HEK293 (cell line): ENCODE measurements at regions not wholly inside any gene's neighbourhood (a gene's known extent, or its start where the extent isn't known, plus 50 kb on each side); places are given as distances from the start of the nearest gene placed in this dataset.

ENCODE experiments used
- CTCF ChIA-PET: fragments of 350-600 bp; formaldehyde crosslinking; extraction: SDS; loops from one replicate; lab custom pipeline; 2021; ENCODE audit warnings: antibody characterized with exemption; lab: Yijun Ruan, JAX
- POLR2A ChIA-PET: fragments of 300-600 bp; formaldehyde crosslinking; extraction: SDS; loops from one replicate; lab custom pipeline; 2020; ENCODE audit warnings: antibody characterized with exemption, inconsistent platforms; lab: Yijun Ruan, JAX
- H3K27ac ChIP-seq: fragments of 200-500 bp; sonication (Bioruptor generic); 2 replicates; pipeline ENCODE4 v1.5.1; 2014; ENCODE audit warnings: low read depth, low read length, control low read depth, inconsistent platforms; ENCODE audit errors: extremely low read depth
- H3K36me3 ChIP-seq, 2 experiments: fragments of 200-500 bp in 1 of 2; sonication (Bioruptor generic) in 1 of 2; 1 replicate in 1 of 2; 2 replicates in 1 of 2; pipeline ENCODE4 v1.5.1; 2014 to 2017; ENCODE audit warnings: inconsistent platforms in 2 of 2, low read length in 2 of 2; ENCODE audit not compliant: control insufficient read depth in 2 of 2, insufficient read depth in 1 of 2
- H3K4me1 ChIP-seq: fragments of 200-500 bp; sonication (Bioruptor generic); 2 replicates; pipeline ENCODE4 v1.5.1; 2014; ENCODE audit warnings: mild to moderate bottlenecking, low read length, inconsistent platforms; ENCODE audit not compliant: control insufficient read depth, insufficient read depth
- H3K4me3 ChIP-seq: 2 replicates; pipeline ENCODE4 v1.5.1; 2011; ENCODE audit warnings: low read depth, mild to moderate bottlenecking, control low read depth, low read length, moderate library complexity
- H3K9me3 ChIP-seq: fragments of 200-500 bp; sonication (Bioruptor generic); 2 replicates; pipeline ENCODE4 v1.5.1; 2014; ENCODE audit warnings: low read depth, low read length, inconsistent platforms; ENCODE audit not compliant: control insufficient read depth, insufficient read depth
- MEIS1 ChIP-seq: sonication (generic); formaldehyde crosslinking; IDR thresholded peaks from 2 replicates; pipeline ENCODE4 v1.8.1; 2022; ENCODE audit warnings: missing genetic modification reagents, mild to moderate bottlenecking, borderline replicate concordance
- MZF1 ChIP-seq: fragments of 450-650 bp; formaldehyde crosslinking; IDR thresholded peaks from 2 replicates; pipeline ENCODE4 v1.5.1; 2017; ENCODE audit warnings: missing biosample characterization, missing genetic modification characterization, borderline replicate concordance
- SP2 ChIP-seq: fragments of 450-650 bp; formaldehyde crosslinking; IDR thresholded peaks from 2 replicates; pipeline ENCODE4 v1.5.1; 2016; ENCODE audit warnings: missing biosample characterization, missing genetic modification characterization
- ZBTB48 ChIP-seq: fragments of 450-650 bp; formaldehyde crosslinking; IDR thresholded peaks from 2 replicates; pipeline ENCODE4 v1.5.1; 2016; ENCODE audit warnings: missing biosample characterization, missing genetic modification characterization
- ZNF155 ChIP-seq: fragments of 450-650 bp; formaldehyde crosslinking; IDR thresholded peaks from 2 replicates; pipeline ENCODE4 v1.5.1; 2016; ENCODE audit warnings: missing biosample characterization, missing genetic modification characterization
- ZNF214 ChIP-seq: fragments of 450-650 bp; formaldehyde crosslinking; IDR thresholded peaks from 2 replicates; pipeline ENCODE4 v1.5.1; 2017; ENCODE audit warnings: missing biosample characterization, mild to moderate bottlenecking, missing genetic modification characterization, borderline replicate concordance
- ZNF292 ChIP-seq: fragments of 450-650 bp; formaldehyde crosslinking; IDR thresholded peaks from 2 replicates; pipeline ENCODE4 v1.5.1; 2016; ENCODE audit warnings: low read depth, missing biosample characterization, missing genetic modification characterization, borderline replicate concordance
- ZNF302 ChIP-seq: fragments of 450-650 bp; formaldehyde crosslinking; IDR thresholded peaks from 2 replicates; pipeline ENCODE4 v1.5.1; 2016; ENCODE audit warnings: missing biosample characterization, missing genetic modification characterization, low read depth
- ZNF311 ChIP-seq: fragments of 450-650 bp; formaldehyde crosslinking; IDR thresholded peaks from 2 replicates; pipeline ENCODE4 v1.5.1; 2017; ENCODE audit warnings: missing biosample characterization, missing genetic modification characterization, borderline replicate concordance
- ZNF510 ChIP-seq: fragments of 450-650 bp; formaldehyde crosslinking; IDR thresholded peaks from 2 replicates; pipeline ENCODE4 v1.5.1; 2018; ENCODE audit warnings: mild to moderate bottlenecking, missing genetic modification characterization, missing biosample characterization; ENCODE audit not compliant: insufficient replicate concordance
- ZNF555 ChIP-seq: fragments of 450-650 bp; formaldehyde crosslinking; conservative IDR thresholded peaks from 2 replicates; pipeline ENCODE4 v1.5.1; 2017; ENCODE audit warnings: missing biosample characterization, mild to moderate bottlenecking, missing genetic modification characterization, inconsistent platforms
- ZNF747 ChIP-seq: fragments of 450-650 bp; formaldehyde crosslinking; IDR thresholded peaks from 2 replicates; pipeline ENCODE4 v1.5.1; 2016; ENCODE audit warnings: missing biosample characterization, missing genetic modification characterization
- ZNF777 ChIP-seq: fragments of 450-650 bp; formaldehyde crosslinking; IDR thresholded peaks from 2 replicates; pipeline ENCODE4 v1.5.1; 2017; ENCODE audit warnings: missing biosample characterization, missing genetic modification characterization, borderline replicate concordance
- ZNF791 ChIP-seq: fragments of 450-650 bp; formaldehyde crosslinking; IDR thresholded peaks from 2 replicates; pipeline ENCODE4 v1.5.1; 2016; ENCODE audit warnings: missing biosample characterization, missing genetic modification characterization
- ZSCAN30 ChIP-seq: fragments of 450-650 bp; IDR thresholded peaks from 2 replicates; pipeline ENCODE4 v1.5.1; 2018; ENCODE audit warnings: missing biosample characterization, mild to moderate bottlenecking, missing genetic modification characterization, moderate library complexity
- ZXDB ChIP-seq: fragments of 450-650 bp; formaldehyde crosslinking; IDR thresholded peaks from 2 replicates; pipeline ENCODE4 v1.5.1; 2016; ENCODE audit warnings: missing biosample characterization, missing genetic modification characterization
- TF ChIP-seq, protein P1 (sequence below): fragments of 450-650 bp; formaldehyde crosslinking; IDR thresholded peaks from 2 replicates; pipeline ENCODE4 v1.5.1; 2016; ENCODE audit warnings: missing biosample characterization, missing genetic modification characterization, low read depth
- TF ChIP-seq, protein P2 (sequence below): IDR thresholded peaks from 2 replicates; pipeline ENCODE4 v1.6.1; 2011; ENCODE audit warnings: mild to moderate bottlenecking, low read depth, low read length, borderline replicate concordance
- TF ChIP-seq, protein P3 (sequence below): fragments of 450-650 bp; formaldehyde crosslinking; IDR thresholded peaks from 2 replicates; pipeline ENCODE4 v1.5.1; 2016; ENCODE audit warnings: missing biosample characterization, missing genetic modification characterization, low read depth
- TF ChIP-seq, protein P4 (sequence below): fragments of 450-650 bp; formaldehyde crosslinking; IDR thresholded peaks from 2 replicates; pipeline ENCODE4 v1.5.1; 2016; ENCODE audit warnings: missing biosample characterization, missing genetic modification characterization
- TF ChIP-seq, protein P5 (sequence below): fragments of 450-650 bp; formaldehyde crosslinking; IDR thresholded peaks from 2 replicates; pipeline ENCODE4 v1.5.1; 2016; ENCODE audit warnings: missing biosample characterization, missing genetic modification characterization

DNA sequence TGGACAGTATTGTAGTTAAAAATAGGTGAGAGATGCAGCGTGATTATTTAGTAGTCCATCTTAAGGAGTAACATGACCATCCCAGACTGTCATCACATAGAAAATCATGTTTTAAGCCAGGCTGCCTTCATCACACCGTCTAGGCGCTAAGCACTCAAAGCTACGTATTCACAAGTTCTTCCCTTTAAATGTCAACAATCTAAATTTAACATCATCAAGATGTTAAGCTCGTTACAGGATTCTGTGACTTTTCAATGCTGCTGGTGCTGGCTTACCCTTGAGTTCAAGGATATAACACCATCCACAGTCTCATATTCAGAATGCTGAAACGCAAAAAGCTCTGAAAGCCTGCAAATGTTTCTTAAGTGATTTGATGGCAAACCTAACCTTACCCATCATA lies 109.5 kb upstream of the CDCA7L start (continued):
- TF ChIP-seq, protein P1, sequence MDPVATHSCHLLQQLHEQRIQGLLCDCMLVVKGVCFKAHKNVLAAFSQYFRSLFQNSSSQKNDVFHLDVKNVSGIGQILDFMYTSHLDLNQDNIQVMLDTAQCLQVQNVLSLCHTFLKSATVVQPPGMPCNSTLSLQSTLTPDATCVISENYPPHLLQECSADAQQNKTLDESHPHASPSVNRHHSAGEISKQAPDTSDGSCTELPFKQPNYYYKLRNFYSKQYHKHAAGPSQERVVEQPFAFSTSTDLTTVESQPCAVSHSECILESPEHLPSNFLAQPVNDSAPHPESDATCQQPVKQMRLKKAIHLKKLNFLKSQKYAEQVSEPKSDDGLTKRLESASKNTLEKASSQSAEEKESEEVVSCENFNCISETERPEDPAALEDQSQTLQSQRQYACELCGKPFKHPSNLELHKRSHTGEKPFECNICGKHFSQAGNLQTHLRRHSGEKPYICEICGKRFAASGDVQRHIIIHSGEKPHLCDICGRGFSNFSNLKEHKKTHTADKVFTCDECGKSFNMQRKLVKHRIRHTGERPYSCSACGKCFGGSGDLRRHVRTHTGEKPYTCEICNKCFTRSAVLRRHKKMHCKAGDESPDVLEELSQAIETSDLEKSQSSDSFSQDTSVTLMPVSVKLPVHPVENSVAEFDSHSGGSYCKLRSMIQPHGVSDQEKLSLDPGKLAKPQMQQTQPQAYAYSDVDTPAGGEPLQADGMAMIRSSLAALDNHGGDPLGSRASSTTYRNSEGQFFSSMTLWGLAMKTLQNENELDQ (tag by site-specific recombination): no peak
- TF ChIP-seq ZNF214 (tag by site-specific recombination) (no peak), MEIS1 (CRISPR knock-in tag) (no peak), ZSCAN30 (tag by site-specific recombination) (no peak), ZNF555 (tag by site-specific recombination) (no peak), ZNF791 (tag by site-specific recombination) (no peak)
- TF ChIP-seq, protein P2, sequence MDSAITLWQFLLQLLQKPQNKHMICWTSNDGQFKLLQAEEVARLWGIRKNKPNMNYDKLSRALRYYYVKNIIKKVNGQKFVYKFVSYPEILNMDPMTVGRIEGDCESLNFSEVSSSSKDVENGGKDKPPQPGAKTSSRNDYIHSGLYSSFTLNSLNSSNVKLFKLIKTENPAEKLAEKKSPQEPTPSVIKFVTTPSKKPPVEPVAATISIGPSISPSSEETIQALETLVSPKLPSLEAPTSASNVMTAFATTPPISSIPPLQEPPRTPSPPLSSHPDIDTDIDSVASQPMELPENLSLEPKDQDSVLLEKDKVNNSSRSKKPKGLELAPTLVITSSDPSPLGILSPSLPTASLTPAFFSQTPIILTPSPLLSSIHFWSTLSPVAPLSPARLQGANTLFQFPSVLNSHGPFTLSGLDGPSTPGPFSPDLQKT: no peak

DNA sequence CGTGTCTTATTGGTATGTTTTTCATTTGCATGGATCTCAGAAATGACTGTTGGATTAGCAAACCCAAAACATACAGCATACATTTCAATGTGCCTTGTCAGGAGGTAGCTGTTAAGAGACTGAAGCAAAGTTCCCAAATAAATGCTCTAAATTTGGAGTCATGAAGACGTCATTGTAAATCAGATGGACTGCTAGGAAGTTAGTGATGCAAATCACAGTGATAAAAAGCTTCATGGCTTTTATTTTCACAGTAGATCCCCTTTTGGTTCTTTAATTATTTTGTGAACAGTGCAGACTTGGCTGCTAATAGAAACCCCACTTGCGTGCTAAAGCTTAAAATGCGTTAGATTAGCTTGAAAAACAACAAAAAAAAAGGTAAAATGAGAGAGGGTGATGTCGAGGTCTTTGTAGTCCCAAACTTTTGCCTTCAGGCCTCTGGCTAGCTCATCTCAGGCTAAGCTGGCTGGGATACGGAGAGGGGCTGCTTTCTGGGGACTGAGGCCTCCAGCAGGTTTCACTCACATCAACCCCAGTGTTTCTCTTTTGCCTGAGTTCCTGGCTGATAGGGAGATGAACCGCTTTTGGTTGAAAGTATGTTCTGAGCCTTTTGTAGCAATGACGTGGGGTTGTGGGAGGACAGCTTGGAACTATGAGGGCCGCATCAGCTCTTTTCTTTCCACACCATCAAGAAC lies 107.1 kb upstream of the CDCA7L start:
- Histone ChIP-seq H3K9me3 (no peaks in the 10 kb centered on the region), H3K27ac (no peak overlapping the region), H3K36me3 (no peaks in the 10 kb centered on the region), H3K4me1 (no peaks in the 10 kb centered on the region), H3K4me3 (no peak overlapping the region)
- ChIA-PET CTCF (interaction anchor here (0.6 to 1.3 kb wide), 3 partner anchors 26 to 418 kb away, joined by 3 read pairs; no protein-coding TSS in a partner anchor), POLR2A (no interaction called here)
- no peak for TF ChIP-seq ZNF510 (tag by site-specific recombination)
- TF ChIP-seq MZF1: no peak
- TF ChIP-seq, protein P3, sequence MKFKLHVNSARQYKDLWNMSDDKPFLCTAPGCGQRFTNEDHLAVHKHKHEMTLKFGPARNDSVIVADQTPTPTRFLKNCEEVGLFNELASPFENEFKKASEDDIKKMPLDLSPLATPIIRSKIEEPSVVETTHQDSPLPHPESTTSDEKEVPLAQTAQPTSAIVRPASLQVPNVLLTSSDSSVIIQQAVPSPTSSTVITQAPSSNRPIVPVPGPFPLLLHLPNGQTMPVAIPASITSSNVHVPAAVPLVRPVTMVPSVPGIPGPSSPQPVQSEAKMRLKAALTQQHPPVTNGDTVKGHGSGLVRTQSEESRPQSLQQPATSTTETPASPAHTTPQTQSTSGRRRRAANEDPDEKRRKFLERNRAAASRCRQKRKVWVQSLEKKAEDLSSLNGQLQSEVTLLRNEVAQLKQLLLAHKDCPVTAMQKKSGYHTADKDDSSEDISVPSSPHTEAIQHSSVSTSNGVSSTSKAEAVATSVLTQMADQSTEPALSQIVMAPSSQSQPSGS (tag by site-specific recombination): peak; percentile 59
- TF ChIP-seq ZNF777 (tag by site-specific recombination): no peak
- no peak for TF ChIP-seq ZNF302

DNA sequence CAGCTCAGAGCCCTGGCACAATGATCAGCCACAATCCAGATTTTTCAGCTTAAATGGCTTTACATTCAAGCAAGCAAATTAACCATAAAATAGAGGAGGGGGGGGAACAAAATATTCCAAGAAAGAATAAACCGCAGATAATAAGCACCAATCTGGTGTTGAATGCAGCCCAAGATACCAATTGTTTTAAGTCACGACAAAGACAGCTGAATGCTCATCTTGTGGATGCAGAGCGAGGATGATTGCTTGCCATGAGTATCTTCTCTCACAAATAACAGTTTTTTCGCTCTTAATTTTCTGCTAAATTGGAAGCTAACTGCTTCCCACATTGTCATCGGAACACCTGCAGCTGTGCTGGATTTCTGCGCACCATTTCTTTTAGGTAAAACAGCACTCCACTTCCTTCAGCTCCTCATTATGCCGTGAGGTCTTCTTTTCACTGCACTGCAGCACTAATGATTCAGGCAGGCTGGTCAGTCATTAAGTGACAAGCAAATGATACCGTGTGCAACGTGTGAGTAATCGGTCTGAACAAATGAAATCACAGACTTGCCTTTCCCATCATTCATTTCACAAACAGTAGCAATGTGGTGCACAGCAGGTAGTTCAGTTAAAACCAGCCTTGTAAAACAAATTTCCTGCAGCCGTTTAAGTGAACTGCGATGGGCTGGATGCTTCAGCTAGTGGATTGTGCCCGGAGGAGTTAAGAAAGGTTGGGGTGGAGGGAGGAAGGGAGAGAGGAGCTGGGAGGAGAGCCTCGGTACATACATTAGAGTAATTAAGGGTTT lies 106.4 kb upstream of the CDCA7L start:
- Histone ChIP-seq H3K36me3 (no peaks in the 10 kb centered on the region), H3K9me3 (no peaks in the 10 kb centered on the region), H3K4me1 (no peaks in the 10 kb centered on the region), H3K27ac (no peak overlapping the region), H3K4me3 (no peak overlapping the region)
- ChIA-PET POLR2A (no interaction called here), CTCF (interaction anchor here (0.6 to 1.3 kb wide), 3 partner anchors 27 to 417 kb away, joined by 3 to 5 read pairs (median 3); no protein-coding TSS in a partner anchor)
- TF ChIP-seq, protein P4, sequence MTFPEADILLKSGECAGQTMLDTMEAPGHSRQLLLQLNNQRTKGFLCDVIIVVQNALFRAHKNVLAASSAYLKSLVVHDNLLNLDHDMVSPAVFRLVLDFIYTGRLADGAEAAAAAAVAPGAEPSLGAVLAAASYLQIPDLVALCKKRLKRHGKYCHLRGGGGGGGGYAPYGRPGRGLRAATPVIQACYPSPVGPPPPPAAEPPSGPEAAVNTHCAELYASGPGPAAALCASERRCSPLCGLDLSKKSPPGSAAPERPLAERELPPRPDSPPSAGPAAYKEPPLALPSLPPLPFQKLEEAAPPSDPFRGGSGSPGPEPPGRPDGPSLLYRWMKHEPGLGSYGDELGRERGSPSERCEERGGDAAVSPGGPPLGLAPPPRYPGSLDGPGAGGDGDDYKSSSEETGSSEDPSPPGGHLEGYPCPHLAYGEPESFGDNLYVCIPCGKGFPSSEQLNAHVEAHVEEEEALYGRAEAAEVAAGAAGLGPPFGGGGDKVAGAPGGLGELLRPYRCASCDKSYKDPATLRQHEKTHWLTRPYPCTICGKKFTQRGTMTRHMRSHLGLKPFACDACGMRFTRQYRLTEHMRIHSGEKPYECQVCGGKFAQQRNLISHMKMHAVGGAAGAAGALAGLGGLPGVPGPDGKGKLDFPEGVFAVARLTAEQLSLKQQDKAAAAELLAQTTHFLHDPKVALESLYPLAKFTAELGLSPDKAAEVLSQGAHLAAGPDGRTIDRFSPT (tag by site-specific recombination): no peak
- no peak for TF ChIP-seq ZXDB (tag by site-specific recombination)
- no peak for TF ChIP-seq ZNF155 (tag by site-specific recombination)
- TF ChIP-seq SP2 (tag by site-specific recombination): no peak
- TF ChIP-seq ZNF311 (tag by site-specific recombination): no peak
- TF ChIP-seq ZNF747 (tag by site-specific recombination): no peak
- no peak for TF ChIP-seq ZNF292 (tag by site-specific recombination)
- TF ChIP-seq ZBTB48 (tag by site-specific recombination): no peak
- TF ChIP-seq, protein P5, sequence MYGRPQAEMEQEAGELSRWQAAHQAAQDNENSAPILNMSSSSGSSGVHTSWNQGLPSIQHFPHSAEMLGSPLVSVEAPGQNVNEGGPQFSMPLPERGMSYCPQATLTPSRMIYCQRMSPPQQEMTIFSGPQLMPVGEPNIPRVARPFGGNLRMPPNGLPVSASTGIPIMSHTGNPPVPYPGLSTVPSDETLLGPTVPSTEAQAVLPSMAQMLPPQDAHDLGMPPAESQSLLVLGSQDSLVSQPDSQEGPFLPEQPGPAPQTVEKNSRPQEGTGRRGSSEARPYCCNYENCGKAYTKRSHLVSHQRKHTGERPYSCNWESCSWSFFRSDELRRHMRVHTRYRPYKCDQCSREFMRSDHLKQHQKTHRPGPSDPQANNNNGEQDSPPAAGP (tag by site-specific recombination): no peak
- no peak for TF ChIP-seq MZF1
- no peak for TF ChIP-seq MEIS1 (CRISPR knock-in tag)
